HG03025 (cell line): ENCODE measurements at regions not wholly inside any gene's neighbourhood (a gene's known extent, or its start where the extent isn't known, plus 50 kb on each side); places are given as distances from the start of the nearest gene placed in this dataset.

Experiments
- ATAC-seq: cut with Tn5 transposase; IDR thresholded peaks from one replicate; pipeline ENCODE4 v1.9.1; 2021; ENCODE audit warnings: mild to moderate bottlenecking, moderate library complexity; ENCODE audit not compliant: unreplicated experiment, low FRiP score

DNA sequence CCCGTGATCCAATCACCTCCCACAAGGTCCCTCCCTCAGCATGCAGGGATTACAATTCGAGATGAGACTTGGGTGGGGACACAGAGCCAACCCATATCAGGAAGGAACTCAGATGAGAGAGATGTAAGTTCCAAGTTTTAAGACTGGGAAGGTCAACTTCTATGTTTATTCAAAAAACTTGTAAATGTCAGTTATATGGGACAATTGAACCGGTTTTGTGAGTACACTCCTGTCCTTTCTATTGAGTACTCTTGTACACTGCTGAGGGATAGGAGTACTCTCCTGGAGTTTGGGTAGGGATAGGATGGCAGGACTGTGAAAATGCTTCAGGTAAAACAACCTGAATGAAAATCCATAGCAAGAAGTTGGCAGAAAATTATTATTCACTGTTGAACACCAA is 239.1 kb downstream of the ZNF674 start:
- ATAC-seq, result no peak

DNA sequence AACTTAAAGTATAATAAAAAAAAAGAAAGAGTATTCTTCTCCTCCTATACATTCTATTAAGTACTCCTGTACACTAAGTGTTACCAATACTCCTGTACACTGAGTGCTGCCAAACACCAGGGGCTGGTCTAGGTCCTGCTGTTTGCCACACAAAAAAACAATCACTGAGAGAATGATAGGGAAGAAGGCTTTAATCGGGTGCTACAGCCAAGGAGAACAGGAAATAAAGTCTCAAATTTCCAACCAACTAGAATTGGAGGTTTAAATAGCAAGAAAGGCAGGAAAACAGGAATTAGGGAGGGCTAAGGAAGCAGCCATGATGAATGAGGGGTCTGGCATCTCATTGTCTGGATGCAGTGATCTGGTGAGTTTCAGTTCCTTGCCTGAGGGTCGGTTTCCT is 239.8 kb downstream of the ZNF674 start:
- ATAC-seq, result no peak

DNA sequence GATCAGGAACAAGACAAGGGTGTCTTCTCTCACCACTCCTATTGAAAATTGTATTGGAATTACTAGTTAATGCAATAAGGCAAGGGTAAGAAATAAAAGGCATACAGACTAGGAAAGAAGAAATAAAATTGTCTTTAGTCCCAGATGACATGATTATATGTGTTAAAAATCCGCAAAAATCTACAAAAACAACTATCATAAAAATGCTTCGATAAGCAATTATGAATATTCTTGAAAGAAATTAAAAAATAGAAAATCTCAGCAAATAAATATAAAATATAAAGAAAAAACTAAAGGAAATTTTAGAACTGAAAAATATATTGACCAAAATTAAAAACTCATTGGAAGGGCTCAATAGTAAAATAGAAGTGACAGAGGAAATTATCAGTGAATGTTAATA is 243.3 kb downstream of the ZNF674 start:
- ATAC-seq, result no peak

DNA sequence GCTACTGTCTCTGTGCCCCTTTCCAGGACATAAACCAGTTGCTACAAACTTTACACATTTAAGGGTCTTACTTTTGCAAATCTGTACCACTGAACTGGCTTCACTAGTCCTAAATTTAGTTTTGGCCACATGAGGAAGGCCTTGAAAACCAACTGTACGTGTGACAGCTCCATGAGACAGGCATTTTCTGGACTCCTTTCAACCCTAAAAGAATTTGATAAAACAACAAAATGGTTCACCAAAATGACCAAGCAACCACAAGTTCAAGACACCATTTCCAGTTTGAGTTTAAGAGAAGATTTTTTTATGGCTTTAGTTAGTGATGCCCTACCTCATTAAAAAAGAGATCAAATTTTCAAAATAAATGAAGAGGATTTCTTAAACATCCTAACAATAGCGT is 246.4 kb downstream of the ZNF674 start:
- no peak for ATAC-seq

DNA sequence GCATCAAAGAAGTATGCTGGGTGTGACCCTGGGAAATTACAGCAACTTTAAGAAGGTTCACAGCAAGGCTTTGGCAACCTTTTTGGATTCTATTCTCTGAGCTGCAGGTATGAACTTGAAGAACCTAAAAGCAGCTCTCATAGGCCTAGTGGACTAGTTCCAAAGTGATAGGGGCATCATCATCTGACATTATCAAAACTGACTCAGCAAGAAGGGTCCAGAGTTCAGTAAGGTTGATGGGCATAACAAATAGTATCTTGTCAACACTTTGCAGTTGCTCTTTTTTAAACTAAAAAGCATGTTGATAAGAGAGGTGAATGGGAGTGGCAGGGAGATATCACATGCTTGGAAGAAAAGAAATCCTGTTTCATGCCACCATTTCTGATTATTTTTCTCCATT is 249.3 kb downstream of the ZNF674 start:
- ATAC-seq, result no peak

DNA sequence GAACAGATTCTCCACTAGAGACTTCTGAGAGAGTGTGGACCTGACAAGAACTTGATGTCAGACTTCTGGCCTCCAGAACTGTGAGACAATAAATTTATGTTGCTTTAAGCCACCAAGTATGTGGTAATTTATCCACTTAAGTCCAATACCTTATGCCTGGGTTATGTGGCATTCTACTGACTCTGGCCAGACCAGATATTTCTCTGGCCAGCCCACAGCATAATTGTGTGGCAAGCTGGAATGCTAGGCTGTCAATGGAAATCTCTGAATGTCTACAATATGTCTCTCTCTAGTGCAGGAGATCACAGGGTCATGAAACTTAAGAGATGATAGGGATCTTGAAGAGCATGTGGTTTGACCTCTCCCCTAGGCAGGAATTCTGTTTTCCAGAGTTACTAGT is 251.0 kb downstream of the ZNF674 start:
- no peak for ATAC-seq

DNA sequence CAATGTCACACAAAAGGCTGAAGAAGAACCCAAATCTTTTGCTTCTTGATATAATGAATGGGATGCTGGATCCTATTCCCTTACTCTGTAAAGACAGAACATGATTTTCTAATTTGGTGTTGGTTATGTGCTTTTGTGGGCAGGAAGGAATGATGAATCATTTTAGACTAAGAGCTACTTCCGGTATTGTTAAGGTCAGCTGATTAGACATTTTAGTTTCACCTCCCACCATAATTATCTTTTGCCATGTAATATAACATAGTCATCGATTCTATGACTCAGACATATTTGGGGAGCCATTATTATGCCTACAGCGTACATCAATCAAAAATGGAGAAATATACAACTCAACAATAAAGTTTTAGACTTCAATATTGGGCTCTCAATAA is 265.3 kb downstream of the ZNF674 start:
- no peak for ATAC-seq

DNA sequence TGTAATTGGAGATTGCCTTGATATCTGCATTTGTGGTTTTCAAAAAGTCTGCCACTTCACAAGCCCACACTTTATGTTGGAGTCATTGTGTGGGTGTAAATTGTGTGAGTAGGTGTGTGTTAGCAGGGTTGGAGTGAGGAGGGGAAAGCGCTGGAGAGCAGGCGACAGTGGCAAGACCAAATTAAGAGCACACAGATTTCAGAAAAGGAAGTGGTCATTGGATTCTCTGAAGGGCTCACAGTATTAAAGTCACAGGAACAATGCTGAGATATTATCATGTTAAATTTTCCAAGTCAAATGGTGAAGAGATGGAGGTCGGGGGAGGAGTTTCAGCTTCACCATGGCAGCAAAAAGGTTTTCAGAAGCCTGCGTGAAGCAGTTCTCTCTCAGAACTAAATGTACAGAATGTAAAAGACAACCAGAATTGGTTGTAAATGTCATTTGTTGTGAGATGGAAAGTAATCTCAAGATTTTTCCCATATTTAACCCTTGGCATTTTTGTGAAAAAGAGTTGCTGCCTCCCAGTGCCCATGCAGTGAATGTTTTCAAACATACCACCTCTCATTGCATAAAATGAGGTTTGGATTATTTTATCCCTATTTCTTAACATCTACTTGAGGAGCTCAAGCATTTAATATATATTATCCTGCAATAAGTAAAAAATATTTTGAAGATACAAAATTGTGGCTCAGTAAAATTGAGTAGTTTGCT is 265.9 kb downstream of the ZNF674 start:
- ATAC-seq, result no peak

DNA sequence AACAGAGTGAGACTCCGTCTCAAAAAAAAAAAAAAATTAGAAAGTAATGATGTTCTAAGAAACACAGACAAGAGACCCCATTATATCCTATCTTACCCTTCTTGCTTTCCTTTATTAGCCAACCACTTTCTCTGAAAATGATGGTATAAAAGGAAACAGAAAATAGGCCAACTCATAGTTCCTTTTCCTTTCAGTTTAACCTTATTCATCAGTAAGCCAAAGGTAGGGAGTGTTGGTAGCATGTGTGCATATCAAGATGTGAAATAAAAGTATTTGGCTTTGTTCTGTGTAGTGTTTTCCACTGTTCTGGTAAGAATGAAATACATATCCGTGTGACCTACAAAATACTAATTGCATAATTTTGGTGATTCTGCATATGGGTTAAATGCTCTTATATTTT is 266.6 kb downstream of the ZNF674 start:
- no peak for ATAC-seq

DNA sequence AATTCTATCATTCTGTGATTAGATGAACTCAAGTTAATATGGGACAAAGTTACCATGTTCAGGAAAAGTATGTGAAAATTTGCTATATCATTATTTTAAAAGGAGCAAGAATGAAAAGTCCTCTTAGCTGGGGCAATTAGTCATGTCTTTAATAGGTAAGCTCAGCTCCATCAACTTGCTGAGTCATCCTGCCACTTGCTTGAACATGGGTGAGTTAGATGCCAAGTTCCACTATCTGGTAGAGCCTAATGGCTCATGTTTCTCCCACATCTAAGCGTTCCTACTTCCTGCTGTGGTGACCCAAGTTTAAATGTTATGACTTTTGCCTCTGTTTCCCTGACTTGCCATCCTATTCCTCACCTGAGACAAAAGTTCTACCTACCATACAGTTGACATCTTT is 276.8 kb downstream of the ZNF674 start:
- ATAC-seq, result no peak

DNA sequence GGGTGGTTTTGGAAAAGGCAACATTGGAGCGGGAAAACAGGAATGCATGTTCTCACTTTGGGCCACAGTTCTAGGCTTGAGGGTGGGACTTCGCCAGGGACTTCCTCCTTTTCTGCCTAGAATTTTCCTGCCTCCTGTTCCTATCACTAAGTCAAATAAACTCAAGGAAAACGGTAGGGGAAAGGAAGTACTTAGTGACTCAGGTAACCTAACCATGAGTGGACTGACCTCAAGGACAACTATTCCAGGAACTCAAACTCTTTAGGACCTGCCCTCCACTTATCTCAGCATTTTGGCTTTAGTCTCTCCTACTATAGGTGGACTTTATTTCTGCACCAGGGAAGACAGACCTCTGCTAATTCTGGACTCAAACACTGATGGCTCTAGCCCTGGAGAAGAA is 281.7 kb downstream of the ZNF674 start:
- ATAC-seq, result no peak

DNA sequence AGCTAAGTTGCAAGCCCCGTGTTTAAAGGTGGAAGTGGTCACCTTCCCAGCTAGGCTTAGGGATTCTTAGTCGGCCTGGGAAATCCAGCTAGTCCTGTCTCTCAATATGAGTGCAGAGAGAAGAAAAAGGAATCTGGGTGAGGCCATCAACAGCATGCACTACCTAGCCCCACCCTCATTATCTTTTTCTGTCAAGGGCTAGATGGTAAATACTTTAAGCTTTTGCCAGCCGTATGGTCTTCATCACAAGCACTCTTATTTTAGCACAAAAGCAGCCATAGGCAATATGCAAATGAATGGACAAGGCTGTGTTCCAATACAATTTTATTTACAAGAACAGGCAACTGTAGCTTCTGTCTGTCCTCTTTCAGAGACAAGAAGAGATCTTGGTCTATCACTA is 282.9 kb downstream of the ZNF674 start:
- no peak for ATAC-seq

DNA sequence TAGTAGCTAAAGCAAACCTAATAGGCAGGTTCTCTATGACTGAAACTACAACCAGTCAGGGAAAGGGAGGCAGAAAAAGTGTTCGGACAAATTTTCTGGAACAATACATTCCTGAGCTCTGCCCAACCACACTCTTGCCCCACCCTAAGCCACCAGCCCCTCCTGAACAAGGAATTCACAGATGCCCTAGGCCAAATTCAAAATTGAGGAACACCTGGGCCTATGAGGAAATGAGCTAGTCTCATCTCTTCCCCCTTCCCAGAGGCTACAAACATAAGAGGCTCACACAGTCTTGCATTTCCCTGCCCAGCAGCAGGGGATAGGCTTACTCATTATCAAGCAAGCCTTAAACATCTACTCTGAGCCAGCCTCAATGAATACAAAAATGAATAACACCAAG is 284.7 kb downstream of the ZNF674 start:
- ATAC-seq, result no peak

DNA sequence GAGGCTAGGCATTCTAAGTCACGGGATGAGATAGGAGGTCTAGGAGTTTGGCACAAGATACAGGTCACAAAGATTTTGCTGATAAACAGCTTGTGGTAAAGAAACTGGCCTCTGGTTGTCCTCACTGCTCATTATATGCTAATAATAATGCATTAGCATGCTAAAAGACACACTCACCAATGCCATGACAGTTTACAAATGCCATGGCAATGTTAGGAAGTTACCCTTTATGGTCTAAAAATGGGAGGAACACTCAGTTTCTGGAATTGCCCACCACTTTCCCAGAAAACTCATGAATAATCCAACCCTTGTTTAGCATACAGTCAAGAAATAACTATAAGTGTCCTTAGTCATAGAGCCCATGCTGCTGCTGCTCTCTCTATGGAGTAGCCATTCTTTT is 286.9 kb downstream of the ZNF674 start:
- no peak for ATAC-seq

DNA sequence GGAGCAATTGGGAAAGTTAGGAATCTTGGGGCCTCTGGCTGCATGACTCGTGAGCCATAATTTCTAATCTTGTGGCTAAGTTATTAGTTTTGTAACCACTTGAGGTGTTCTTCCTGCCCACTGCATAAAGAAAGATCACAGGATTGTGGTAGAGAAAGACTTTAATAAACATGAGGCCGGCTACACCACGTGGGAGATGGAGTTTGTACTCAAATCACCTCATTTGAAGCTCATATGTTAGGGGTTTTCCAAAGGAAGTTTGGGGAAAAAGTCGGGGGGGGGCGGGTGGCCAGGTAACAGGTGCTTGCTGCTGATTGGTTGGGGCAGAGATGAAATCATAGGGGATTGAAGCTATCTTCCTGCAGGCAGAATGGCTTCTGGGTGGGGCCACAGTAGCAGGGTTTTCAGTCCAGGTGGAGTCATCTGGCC is 287.8 kb downstream of the ZNF674 start:
- ATAC-seq, result no peak

DNA sequence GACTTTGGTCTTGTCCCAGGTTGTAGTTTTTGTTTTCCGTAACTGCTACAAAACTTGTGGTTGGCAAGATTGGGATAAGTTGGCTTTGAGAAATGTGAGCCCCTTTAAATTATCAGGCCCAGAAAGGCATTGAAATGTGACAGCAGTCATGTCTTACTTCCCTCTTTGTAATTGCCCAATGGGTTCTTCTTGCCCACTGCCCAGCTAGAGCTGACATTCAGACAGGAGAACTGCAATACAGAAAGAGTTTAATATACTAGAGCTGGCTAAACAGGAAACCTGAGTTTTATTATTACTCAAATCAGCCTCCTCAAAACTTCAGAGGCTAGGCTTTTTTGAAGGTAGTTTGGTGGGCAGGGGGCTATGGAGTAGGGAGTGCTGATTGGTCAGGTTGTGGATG is 288.3 kb downstream of the ZNF674 start:
- ATAC-seq, result no peak

DNA sequence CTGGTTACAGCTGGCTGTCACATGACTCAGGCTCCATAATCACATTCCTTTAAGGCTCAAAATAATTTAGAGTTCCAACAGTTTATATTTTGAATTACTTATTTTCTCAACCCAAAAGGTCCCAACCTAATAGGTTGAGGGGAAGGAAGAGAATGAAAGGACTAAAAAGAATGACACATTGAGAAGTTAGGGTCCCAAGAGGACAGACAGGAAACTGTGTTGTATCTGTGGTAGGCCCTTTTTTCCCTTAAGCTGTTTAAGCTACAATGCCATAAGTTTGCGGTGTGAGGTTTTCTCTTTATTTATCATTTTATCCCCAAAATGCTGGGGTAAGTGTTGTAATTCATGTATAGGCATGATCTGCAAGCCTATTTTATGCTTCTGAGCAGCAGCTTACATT is 290.2 kb downstream of the ZNF674 start:
- no peak for ATAC-seq

DNA sequence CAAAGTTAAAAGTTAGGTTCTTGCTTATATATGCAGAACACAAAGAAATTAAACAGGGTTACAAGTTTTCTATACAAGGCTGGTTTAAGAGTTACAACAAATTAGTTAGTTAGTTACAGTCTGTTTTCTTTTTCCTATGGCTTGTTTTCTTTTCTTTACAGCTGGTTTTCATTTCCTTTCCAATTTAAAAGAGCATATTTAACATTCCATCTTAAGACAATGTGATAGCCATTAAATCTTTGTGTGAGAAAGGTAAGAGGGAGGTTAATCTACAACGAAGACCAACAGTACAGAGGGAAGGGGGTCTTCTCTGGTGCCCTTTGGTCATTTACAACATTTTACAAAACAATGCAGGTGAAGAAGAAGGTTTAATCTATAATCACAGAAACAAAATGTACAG is 290.6 kb downstream of the ZNF674 start:
- ATAC-seq, result no peak

DNA sequence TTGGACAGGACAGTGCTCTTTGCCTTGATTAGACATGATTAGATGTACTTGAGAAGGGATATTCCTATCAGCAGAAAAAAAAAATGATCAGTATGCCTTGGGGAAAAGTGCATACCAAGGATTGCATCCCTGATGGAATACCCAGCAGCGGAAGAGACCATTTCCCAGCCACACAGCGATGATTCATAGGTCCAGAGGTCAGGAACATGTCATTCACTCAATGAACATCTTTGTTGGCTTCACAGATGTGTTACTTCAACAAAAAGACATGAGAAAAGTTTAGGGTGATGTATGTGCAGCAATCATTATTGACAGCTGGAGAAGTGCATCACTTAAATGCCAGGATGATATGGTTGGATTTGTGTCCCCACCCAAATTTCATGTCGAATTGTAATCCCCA is 293.5 kb downstream of the ZNF674 start:
- no peak for ATAC-seq

DNA sequence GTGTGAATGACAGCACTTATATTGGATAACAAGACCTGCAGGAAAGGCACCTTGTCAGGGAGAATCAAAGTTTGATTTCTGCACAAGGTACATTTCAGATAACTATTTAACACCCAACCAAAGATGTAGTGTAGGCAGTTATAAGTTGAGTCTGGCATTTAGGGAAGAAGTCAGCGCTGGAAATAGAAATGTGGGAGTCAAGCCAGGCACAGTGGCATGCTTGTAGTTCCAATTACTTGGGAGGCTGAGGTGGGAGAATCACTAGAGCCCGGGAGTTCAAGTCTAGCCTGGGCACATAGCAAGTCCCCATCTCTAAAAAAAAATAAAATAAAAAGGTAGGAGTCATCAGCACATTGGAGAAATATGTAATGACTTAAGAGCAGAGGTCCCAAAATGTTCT is 295.1 kb downstream of the ZNF674 start:
- ATAC-seq, result no peak

DNA sequence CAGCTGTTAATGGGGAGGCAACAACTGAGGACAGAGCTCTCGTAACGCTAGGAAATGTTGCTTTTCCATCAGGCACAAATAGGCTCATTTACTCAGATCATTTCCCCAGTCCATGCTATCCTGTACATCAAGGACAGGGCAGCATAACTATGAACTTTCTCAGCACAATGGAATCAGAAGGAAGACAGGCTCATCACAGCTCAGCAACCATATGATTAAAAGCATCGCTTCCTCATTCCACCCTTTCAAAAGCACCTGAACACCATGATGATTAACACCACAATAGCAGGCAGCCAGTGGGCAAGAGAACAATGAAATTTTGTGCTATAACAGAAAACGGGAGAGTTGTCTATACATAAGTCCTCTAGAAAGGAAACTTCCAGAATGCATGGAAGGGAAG is 297.8 kb downstream of the ZNF674 start:
- no peak for ATAC-seq

DNA sequence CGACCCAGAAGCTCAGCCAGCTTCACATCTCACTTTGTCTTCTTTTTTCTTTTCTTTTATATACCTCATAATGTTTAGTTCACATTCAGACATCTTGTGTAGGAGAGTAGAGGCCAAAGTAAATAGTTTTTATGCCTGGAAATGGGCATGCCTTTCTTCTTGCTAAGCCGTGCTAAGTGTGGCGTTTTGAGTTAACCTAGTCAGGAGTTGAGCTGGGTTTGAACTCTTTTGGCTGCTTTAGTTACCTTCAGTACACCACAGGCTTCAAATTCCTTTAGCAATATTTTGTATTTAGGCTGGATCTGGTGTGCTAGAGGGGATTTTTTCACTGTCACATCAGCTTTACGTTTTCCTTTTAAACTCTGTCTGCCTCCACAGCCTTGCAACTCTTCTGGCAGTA is 300.8 kb downstream of the ZNF674 start:
- ATAC-seq, result no peak

DNA sequence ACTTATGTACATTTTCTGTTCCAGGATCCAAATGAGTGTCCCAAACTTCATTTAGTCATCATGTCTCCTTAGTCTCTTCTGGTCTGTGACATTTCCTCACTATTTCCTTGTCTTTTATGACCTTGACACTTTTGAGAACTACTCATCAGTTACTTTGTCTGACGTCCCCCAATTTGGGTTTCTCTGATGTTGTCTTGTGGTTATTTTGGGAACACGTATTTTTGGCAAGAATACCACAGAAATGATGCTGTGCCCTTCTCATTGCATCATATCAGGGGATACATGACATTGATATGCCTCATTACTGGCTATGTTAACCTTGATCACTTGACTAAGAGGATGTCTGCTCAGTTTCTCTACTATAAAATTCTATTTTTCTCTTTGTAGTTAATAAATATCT is 308.8 kb downstream of the ZNF674 start:
- ATAC-seq, result no peak
